ENCODE measurements at regions not wholly inside any gene's neighbourhood (a gene's known extent, or its start where the extent isn't known, plus 50 kb on each side); places are given as distances from the start of the nearest gene placed in this dataset.

DNA sequence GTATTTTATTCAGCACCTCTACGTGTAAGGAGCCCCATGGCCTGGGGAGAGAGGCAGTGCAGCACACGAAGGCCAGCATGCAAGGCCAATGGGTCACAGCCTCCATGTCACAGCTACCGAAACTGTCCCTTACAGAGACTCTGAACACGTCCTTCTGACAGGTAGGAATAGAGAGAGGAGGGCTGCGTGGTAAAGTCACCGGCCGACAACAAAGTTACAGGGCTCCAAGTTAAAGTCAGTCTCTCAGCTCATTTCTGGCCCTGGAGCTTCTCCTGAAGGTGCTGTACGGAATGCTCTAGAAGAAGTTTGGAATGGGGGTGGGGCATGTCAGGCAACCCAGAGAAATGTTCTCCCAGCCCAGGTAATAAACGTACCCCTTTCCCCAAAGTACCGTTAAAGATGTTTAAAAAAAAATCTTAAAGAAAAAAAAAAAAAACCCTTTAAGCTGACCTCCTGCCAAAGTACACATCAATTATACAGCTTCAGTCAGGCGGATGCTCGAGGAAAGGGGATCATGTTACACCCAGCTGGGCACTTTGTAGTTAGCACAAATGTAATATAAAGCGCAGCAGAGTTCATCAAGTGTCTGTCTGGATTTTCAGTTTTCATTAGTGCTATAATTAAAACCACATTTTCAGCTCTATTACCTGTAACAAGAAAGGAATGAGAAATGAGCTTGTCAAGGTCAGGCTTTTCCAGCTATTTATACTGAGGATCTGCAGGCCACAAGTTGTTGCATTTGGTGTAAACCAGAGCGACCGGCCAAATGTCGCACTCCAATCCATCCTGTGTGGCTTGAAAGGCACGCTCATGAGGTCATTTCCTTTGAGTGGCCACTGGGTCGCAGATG lies 53.3 kb upstream of the CDKN3 start:
- TF ChIP-seq POLR2A (IDR thresholded peaks at IDR 0.05): no peak
- TF ChIP-seq, protein P1, sequence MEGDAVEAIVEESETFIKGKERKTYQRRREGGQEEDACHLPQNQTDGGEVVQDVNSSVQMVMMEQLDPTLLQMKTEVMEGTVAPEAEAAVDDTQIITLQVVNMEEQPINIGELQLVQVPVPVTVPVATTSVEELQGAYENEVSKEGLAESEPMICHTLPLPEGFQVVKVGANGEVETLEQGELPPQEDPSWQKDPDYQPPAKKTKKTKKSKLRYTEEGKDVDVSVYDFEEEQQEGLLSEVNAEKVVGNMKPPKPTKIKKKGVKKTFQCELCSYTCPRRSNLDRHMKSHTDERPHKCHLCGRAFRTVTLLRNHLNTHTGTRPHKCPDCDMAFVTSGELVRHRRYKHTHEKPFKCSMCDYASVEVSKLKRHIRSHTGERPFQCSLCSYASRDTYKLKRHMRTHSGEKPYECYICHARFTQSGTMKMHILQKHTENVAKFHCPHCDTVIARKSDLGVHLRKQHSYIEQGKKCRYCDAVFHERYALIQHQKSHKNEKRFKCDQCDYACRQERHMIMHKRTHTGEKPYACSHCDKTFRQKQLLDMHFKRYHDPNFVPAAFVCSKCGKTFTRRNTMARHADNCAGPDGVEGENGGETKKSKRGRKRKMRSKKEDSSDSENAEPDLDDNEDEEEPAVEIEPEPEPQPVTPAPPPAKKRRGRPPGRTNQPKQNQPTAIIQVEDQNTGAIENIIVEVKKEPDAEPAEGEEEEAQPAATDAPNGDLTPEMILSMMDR (IDR thresholded peaks at IDR 0.05): no peak
